ENCODE measurements at regions not wholly inside any gene's neighbourhood (a gene's known extent, or its start where the extent isn't known, plus 50 kb on each side); places are given as distances from the start of the nearest gene placed in this dataset.
"Not testable (repeated sequence)": the region's sequence is repeated elsewhere in the genome, so short reads cannot be mapped to it uniquely, and the experiment has no call there.

DNA sequence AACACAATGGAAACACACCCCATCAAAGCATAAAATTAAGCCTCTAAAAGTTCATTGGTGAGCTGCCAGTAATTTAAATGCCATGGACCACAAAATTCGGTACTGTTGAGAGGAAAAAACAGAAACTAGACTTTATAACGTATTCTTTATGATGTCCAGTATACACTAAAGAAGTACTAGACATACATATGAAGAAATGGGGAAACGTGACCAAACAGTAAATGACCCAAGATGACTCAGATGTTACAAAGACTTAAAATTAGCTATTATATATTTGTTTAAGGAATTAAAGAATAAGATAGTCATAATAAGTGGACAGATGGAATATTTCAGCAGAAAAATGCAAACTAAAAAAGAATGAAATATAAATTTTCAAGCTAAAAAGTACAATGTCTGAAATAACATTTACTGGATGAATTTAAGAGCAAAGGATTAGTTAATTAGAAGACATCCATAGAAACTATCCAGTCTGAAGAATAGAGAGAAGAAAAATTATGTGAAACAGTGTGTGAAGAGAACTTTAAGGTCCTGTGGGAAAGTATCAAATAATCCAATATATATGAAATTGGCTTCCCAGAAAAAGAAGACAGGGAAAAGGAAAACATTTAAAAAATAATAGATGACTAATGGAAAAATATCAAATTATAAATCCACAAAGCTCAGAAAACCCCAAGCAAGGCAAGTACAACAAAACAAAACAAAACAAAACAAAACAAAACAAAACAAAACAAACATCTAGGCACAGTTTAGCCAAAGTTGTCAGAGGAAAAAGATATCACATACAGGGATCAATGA, 69.4 kb downstream of the SAMD9 start:
- no peak for DNase-seq

DNA sequence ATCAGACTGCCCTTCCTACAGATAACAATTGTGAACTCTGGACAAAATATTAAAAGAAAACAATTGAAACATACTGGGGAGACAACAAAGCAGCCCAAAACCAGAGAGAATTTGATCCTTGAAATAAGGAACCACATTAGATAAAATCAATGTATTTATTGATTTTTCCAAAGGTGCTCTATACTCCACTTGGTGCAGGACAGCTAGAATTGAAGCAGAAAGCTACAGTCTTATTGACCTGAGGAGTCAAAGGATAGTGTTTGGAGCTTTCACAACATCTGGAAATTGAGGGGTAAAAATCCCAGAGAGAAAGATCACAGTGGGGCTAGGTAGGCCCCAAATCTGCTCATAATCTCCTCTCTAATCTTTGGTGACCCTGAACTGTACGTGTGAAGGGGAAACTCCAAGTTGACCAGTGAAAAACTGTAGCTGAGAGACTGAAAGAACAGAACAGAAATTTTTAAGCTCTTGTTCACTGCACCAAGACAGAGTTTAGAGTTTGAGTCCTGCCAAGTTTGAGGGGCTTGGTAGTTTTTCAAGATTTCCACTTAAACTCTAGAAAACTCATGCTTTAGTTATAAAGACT, 70.2 kb downstream of the SAMD9 start:
- no peak for DNase-seq

DNA sequence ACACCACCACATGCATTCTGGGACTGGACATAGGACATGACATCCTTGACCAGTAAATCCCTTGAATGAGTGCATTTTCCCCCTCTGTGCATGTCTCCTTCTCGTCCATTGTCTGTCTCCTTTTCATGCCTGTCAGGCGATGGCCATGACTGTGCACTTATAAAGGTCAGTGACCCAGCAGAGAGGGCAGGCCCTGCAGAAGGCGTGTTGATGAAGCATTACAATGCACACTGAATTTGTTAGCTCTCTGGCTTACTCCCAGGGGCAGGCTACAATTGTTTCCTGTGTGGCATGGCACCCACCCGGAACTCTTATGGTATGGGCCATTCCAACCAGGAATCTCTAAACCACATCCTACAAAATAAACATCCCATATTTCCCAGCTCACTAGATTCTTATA, 71.1 kb downstream of the SAMD9 start:
- DNase-seq, result no peak

DNA sequence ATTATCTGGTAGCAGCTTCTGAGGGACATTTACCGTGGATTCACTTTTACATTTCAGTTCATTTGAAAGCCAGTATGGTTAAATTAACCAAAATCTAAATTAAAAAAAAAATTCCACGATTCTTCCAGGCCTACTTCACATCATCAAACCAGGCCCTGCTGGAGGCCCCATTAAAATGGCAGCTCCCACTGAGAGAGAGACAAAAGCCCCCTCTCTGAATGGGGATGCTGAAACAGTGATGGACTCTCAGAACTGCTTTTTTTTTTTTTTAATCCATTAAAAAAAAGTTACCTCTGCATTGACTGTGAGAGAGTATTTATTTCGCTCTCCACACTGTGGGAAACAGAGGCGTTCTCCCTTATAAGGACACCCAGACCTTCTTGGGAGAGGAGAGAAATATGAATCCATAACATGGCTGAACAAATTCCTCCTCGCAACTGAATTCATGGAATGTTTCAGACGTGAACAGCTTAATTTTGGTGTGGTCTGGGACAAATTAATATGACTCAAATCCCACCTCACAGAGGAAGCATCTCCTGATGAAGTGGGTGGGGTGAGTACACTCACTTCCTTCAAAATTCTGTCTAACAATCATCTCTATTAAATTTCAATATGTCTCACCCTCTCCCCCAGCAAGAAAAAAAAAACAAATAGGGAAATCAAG, 73.5 kb downstream of the SAMD9 start:
- no peak for DNase-seq

DNA sequence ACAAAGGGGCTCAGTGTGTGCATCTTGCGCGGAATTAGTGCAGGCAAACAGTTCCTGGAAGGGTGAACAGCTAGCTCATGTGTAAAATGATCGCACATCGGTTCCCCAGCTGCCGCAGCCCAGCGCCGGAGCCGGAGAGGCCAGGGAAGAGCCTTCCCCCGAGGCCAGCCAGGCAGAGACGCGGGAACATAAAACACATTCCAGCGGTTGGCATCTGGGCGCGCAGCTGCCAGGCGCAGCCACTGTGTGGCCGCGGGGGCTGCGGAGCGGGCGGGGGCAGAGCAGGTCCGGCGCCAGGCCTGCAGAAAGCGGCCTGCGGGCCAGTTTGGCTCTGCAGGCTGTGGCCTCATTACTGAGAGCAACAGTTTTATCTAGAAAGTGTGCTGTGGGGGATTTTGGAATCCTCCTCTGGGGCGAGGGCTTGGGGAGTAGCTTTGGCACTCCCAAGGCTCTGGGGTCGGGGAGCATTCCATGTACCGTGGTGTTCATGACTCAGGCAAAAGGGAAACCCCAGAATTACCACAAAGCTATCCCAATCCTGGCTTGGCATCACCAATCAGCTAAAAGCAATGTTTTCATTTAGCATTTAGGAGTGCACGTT, 74.3 kb downstream of the SAMD9 start:
- no peak for DNase-seq

DNA sequence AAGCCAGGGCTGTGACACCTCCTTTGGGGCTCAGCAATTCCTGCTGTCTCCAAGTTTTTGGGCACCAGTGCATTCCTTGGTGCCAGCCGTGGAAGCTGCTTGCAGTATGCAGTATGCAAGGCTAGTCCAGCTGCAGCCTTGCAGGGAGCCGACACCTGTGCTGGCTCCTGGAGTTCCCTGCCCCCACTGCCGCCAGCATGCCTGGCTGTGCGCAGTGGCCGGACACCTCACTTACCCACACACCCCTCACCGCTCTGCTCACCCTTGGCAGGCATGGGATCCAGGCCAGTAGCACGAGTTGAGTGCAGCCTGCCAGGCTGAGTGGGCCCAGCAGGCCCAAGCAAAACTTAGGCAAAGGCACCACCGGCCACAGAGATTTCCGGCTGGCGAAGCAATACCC, 77.4 kb downstream of the SAMD9 start:
- DNase-seq, result no peak

DNA sequence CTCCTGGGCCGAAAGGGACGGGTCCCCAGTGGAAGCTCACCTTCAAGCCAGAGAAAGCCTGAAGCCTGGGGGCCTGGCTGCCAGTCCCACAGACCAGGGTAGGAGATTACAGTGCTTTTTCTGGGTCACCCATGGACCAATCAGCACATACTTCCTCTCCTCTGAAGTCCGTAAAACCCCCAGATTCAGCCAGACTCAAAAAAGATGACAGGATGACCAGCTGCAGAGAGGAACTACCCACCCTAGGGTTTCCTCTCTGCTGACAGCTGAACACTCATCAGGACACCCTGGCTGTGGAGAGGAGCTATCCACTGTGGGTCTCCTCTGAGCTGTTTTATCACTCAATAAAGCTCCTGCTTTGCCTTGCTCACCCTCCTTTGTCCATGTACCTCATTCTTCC, 78.0 kb downstream of the SAMD9 start:
- DNase-seq, result no peak

DNA sequence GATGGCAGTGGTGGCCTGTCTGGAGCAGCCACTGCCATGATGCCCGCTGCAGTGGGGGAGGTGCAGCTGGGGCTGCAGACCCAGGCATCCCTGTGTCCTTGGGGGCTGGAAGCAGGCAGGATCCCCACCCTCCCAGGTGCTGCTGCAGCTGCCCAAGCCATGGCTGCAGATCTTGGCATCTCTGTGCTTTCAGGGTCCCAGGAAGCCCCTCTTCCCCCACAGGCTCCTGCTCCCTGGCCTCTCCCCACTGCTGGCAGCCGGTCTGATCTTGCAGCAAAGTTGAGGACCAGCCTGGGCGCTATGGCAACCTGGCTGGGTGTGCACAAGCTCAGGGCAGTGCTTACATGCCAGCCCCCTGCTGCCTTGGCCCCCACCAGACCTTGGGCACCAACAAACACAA, 78.5 kb downstream of the SAMD9 start:
- DNase-seq, result no peak

DNA sequence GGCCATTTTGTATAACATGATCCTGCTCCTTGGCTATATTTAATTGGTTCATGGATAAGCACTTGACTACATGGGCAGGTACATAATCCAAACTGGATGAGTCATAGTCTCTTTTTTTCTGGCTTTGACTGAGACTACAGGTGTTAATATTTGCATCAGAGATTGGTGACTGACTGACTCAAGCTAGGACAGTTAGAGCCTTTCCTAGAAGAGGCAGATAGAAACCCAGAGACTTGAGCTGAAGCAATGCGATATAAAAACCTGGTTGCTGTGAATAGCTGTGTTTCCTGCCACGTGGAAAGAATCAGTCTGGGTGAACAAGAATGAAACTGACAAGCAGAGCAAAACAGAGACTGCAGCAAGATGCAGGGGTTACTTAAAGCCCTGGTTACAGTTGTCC, 81.0 kb downstream of the SAMD9 start:
- DNase-seq, result peak; percentile 5

DNA sequence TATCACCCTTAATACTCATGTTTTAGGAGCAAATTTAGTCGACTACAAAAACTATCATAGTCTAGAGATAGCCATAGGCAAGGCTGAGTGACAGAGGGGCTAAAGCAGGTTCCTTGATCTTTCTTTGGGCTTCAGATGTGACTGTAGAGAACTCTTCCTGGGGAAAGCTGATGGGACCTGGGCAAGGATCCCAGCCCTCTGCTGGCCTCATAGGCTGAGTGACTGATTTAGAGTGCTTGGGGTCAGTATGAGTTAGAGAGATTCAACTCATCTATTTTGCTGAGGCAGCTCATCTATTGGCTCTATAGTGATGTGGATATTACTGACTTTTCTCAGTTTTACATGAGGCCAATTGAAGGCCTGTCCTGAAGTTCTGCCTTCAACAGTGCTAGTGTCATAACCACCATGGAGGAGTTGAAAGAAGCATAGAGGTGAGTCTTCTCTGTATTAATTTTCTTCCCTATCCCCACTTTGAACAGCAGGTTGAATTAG, 81.6 kb downstream of the SAMD9 start:
- DNase-seq, result no peak

DNA sequence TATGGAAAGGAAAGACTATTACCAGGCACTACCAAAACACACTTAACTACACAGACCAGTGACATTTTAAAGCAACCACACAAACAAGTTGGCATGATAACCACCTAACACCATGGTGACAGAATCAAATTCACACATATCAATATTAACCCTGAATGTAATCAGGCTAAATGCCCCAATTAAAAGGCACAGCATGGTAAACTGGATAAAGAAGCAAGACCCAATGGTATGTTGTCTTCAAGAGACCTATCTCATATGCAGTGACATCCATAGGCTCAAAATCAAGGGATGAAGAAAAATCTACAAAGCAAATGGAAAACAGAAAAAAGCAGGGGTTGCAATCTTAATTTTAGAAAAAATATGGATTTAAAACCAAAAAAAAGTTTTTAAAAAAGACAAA, 86.0 kb downstream of the SAMD9 start:
- no peak for DNase-seq

DNA sequence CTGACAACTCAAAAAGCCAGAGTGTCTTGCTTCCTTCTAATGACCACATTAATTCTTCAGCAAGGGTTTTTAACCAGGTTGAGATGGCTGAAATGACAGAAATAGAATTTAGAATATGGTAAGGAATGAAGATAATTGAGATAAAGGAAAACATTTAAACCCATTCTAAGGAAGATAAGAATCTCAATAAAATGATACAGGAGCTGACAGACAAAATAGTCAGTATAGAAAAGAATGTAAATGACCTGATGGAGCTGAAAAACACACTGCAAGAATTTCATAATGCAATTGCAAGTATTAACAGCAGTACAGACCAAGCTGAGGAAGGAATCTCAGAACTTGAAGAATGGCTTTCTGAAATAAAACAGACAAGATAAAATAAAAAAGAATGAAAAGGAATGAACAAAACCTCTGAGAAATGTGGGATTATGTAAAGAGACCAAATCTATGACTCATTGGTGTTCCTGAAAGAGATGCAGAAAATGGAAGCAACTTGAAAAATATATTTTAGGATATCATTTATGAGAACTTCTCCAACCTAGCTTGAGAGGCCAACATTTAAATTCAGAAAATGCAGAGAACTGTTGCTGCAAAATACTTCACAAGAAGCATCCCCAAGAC, 87.1 kb downstream of the SAMD9 start:
- no peak for DNase-seq

DNA sequence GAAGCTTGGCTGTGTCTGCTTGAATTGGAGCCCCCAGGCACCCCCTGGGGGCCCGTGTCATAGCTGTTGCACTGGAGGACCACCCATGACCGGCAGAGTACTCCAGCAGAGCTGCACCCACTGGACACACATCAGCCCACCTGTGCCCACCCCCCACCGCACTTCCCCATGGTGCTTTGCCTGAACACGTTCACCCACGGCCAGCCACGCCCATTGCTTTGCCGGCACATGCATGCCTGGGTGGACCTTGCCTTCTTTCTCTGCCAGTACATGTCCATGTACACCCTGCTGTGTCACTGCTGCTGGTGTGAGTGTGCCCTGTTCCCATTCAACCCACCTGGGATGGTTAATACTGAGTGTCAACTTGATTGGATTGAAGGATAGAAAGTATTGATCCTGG, 88.7 kb downstream of the SAMD9 start:
- no peak for DNase-seq

DNA sequence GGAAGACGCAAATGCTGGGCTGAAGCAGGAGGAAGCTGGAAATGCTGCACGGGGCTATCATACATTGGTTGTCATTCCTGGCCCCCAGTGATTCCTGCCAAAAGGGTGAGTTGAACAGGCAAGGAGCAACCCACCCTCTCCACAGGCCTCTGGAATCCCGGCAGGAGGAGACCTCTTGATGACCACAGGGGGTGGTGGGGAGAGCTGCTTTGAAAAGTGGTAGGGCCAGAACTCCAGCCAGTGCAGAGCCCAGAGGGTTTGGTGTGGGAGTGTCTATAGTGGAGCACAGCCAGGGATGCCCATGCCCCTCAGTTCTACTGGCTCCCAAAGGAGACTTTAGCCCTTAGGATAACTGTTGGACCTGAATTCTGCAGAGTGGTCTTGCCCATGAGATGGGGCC, 89.2 kb downstream of the SAMD9 start:
- no peak for DNase-seq

DNA sequence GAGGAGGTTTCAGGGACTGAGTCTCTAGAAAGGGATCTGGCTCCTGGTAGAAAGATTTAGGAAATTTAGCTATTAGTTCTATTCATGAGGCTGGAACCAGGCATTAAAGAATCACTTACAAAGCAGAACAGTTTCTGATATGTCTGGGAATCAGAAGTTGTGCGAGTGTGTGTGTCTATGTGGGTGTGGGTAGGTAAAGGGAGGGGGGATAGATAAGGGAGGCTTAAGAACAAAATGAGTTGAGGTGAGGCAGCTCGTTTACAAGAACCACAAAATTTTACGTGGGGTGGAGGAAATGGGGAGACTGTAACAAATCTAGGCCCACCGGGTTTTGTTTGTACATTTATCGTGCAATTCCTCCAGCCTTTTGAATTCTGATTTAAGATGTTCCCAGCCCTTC, 90.7 kb downstream of the SAMD9 start:
- no peak for DNase-seq

DNA sequence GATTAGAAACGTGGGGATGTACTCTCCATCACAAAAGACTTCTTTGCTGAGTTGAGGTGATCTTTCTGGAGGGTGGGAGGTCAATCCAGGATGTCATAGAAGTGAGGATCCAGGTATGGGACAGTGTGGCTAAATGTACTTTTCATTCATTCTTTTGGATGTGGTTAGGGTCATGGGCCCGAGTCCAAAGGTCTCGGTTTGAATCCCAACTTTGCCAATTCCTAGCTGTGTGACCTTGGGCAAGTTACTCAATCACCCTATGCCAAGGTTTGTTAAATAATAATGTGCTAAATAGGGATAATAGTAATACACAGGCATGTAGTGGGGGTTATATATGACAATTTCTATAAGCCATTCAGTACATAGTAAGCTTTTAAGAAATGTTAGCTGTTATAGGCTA, 91.4 kb downstream of the SAMD9 start:
- DNase-seq, result no peak

DNA sequence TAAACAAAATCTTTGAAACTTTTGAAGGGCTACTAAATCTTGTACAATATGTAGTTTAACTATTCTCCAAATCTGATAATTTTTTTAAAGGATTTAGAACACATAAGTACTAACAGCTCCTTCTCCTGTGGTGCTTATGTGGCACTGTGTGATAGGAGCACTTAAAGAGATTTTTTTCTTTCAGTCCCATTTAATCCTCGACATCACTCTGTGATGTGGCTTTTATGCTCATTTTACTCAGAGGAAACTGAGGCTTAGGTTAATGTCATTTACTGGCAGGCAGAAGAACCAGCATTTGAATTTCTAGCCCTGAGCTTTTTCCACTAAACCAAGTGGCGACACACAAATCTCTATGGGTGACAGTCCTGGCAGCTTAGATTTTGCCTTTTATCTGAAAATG, 92.4 kb downstream of the SAMD9 start:
- no peak for DNase-seq

DNA sequence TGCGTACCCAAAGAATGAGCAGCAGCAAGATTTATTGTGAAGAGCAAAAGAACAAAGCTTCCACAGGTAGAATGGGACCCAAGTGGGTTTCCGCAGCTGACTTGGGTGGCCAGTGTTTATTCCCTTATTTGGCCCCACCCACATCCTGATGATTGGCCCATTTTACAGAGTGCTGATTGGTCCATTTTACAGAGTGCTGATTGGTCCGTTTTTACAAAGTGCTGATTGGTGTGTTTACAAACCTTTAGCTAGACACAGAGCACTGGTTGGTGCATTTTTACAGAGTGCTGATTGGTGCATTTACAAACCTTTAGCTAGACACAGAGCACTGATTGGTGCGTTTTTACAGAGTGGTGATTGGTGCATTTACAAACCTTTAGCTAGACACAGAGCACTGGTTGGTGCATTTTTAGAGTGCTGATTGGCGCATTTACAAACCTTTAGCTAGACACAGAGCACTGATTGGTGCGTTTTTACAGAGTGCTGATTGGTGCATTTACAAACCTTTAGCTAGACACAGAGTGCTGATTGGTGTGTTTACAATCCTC, 94.8 kb downstream of the SAMD9 start:
- DNase-seq, result not testable (repeated sequence)

DNA sequence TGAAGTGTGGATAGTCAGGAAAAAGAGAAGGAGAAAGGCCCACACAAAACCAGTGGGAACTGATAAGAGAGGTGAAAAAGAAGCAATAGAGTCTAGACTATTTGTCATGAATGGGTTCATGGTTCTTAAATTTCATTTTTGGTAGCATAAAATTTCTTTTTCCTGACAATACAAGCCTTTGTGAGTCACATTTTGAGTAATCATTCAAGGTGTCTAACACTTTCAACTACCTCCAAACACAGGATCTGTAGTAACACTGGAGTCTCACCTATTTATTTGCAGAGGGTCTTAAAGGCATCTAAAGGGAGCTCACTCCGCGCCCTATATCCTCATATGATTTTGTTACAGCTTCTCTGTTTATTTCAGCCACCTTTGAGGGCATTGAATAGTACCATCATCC, 96.0 kb downstream of the SAMD9 start:
- no peak for DNase-seq

DNA sequence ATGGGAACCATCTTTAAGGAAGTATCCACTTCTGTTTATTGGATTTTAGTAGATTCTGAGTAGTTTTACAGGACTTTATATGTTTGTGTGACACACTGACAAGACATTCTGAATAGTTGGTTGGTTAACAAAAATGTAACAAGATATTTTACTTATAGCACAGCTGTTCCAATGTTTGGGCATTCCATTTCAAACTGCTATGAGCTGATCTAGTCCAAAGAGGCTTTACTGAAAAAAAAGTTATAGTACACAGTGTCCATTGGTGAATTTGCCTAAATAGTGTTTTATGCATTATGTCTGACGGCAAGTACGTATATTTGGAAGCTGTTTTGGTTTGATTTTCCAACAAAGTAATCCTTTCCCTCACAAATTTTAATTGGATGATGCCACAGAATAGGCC, 99.1 kb downstream of the SAMD9 start:
- no peak for DNase-seq

DNA sequence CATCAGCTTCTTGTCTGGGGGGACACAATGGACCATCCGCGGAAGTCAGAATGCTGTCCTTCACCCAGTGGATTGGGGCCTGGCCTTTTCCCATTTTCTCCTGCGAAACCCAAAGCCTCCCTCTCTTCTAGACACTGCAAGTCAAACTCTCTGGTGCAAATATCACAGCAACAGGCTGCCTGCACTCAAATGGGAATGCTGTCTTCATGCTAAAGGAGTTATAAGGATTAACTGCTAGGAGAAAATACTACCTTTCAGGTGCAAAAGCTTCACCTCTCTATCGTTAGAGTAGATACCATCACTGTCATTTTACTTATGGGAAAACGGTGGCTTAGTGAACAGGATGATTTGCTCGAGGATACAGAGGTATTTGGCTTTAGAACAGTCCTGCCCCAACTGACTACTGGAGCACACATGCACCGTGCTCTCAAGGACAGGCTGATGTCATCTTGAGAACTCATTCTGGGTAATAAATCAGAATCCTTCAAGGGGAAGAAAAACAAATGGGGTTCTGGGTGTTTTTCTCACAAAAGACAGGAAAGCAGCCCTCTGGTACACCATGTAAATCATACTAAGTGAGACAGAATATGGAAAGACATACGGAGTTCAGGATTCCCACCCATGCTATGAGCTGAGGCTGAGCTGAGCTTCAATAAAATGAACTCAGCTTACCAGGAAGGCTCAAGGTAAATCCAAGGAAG, 100.9 kb downstream of the SAMD9 start:
- no peak for DNase-seq

DNA sequence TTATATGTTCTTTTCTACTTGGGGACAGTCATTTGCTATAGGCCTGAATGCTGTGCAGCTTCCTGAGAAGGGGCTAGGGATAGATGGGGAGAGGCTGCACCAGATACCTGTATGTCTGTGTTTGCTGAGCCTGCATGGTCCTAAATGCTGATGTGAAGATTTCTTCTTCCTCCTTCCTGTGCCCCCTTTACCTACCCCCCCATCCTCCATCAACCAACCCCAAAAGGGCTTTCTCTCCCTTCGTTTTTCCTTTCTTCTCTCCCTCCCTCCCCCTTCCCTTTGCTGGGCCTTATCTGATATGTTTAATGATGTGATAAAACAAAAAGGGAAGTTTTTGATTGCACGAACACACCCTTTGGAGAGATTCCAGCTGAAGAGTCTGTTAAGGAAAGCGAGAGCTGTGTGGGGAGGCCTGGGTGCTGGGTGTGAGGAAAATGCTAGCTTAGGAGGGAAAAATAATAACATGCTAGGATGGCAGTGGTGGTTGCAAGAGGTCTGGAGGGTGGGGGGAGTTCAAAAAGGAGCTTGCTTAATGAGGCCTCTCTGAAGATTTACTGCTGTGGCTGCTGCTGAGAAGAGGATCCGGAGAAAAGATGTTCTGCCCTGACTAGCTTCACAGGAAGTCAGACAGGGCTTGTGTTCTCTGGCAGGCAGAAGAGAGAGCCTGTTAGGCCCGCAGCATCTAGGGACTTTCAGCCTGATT, 101.8 kb downstream of the SAMD9 start:
- no peak for DNase-seq
